Keratinocyte (primary cell): ENCODE measurements at regions not wholly inside any gene's neighbourhood (a gene's known extent, or its start where the extent isn't known, plus 50 kb on each side); places are given as distances from the start of the nearest gene placed in this dataset.

Source experiments
- DNase-seq: peaks from one replicate; pipeline ENCODE4 v3.0.0-alpha.2; 2011; ENCODE audit warnings: low read depth, missing footprints, low spot score
- FAIRE-seq: peaks from 2 replicates; lab custom pipeline; 2011; peaks lifted over from hg19 to GRCh38; lab: Jason Lieb, UNC
- H2AFZ ChIP-seq: 2 replicates; pipeline ENCODE4 v1.6.0; 2012; ENCODE audit warnings: low read length, control low read depth, inconsistent platforms; ENCODE audit not compliant: control insufficient read depth
- H3K27ac ChIP-seq: 2 replicates; pipeline ENCODE4 v1.5.1; 2011; ENCODE audit warnings: low read length; ENCODE audit not compliant: control insufficient read depth, insufficient read depth
- H3K27me3 ChIP-seq: 3 replicates; pipeline ENCODE4 v1.6.0; 2011; ENCODE audit warnings: low read length; ENCODE audit not compliant: control insufficient read depth, insufficient read depth; ENCODE audit errors: extremely low read depth
- H3K36me3 ChIP-seq, 2 experiments: 2 replicates in 1 of 2; 3 replicates in 1 of 2; pipeline ENCODE4 v1.5.1; 2011; ENCODE audit warnings: low read length in 2 of 2, mild to moderate bottlenecking in 1 of 2; ENCODE audit not compliant: control insufficient read depth in 2 of 2, insufficient read depth in 2 of 2; ENCODE audit errors: extremely low read depth in 1 of 2
- H3K4me1 ChIP-seq: 3 replicates; pipeline ENCODE4 v1.5.1; 2011; ENCODE audit warnings: low read length; ENCODE audit not compliant: control insufficient read depth, insufficient read depth; ENCODE audit errors: extremely low read depth
- H3K4me2 ChIP-seq: 3 replicates; pipeline ENCODE4 v1.6.0; 2011; ENCODE audit warnings: low read depth, low read length; ENCODE audit not compliant: control insufficient read depth, insufficient read depth; ENCODE audit errors: extremely low read depth
- H3K4me3 ChIP-seq, 3 experiments: fragments of 200-600 bp in 1 of 3; sonication (generic) in 1 of 3; 2 replicates in 2 of 3; 3 replicates in 1 of 3; pipeline ENCODE4 v1.5.1; 2011 to 2016; ENCODE audit warnings: low read length in 3 of 3, mild to moderate bottlenecking in 3 of 3, control low read depth in 2 of 3, inconsistent platforms in 1 of 3, low read depth in 1 of 3, mixed read lengths in 1 of 3, mixed run types in 1 of 3, moderate library complexity in 1 of 3; ENCODE audit not compliant: control insufficient read depth in 2 of 3, insufficient read depth in 2 of 3; ENCODE audit errors: extremely low read depth in 1 of 3
- H3K79me2 ChIP-seq: 2 replicates; pipeline ENCODE4 v1.6.0; 2012; ENCODE audit warnings: low read length; ENCODE audit not compliant: control insufficient read depth, insufficient read depth
- H3K9ac ChIP-seq: 3 replicates; pipeline ENCODE4 v1.6.0; 2011; ENCODE audit warnings: low read length; ENCODE audit not compliant: control insufficient read depth, insufficient read depth; ENCODE audit errors: extremely low read depth
- H3K9me1 ChIP-seq: 3 replicates; pipeline ENCODE4 v1.6.0; 2011; ENCODE audit warnings: low read length; ENCODE audit not compliant: control insufficient read depth, insufficient read depth; ENCODE audit errors: extremely low read depth
- H3K9me3 ChIP-seq: 2 replicates; pipeline ENCODE4 v1.5.1; 2012; ENCODE audit warnings: low read depth, low read length; ENCODE audit not compliant: control insufficient read depth
- H4K20me1 ChIP-seq: 3 replicates; pipeline ENCODE4 v1.6.0; 2011; ENCODE audit warnings: low read length; ENCODE audit not compliant: control insufficient read depth, insufficient read depth; ENCODE audit errors: extremely low read depth
- EZH2 ChIP-seq: IDR thresholded peaks from one replicate; pipeline ENCODE4 v1.6.1; 2012; ENCODE audit warnings: inconsistent platforms, mild to moderate bottlenecking, low read length, moderate library complexity
- dilution Hi-C: fragments of 300-500 bp; cut with MboI; formaldehyde crosslinking; loops from one replicate; pipeline ENCODE4 v1.7.0; 2020; ENCODE audit warnings: low sequenced_read_pairs; ENCODE audit not compliant: extremely low pct_ligation_motif_present
- TF ChIP-seq, protein P1 (sequence below), 3 experiments: IDR thresholded peaks in 1 of 3; conservative IDR thresholded peaks in 1 of 3; optimal IDR thresholded peaks in 1 of 3; 2 replicates in 2 of 3; 3 replicates in 1 of 3; pipeline versions ENCODE3 to v1.5.1; 2011; ENCODE audit warnings: low read length in 3 of 3, mild to moderate bottlenecking in 3 of 3, moderate library complexity in 2 of 3, control low read depth in 1 of 3, inconsistent platforms in 1 of 3; ENCODE audit not compliant: insufficient read depth in 2 of 3; ENCODE audit errors: extremely low read depth in 1 of 3

GRCh38 chr2:35873921-35874320 is 481.7 kb upstream of the CRIM1 start:
- Histone ChIP-seq H2AFZ (no peak overlapping the region), H3K36me3 (no peaks in the 10 kb centered on the region), H3K27me3 (no peaks in the 10 kb centered on the region), H3K4me3 (no peak overlapping the region), H3K9me3 (no peaks in the 10 kb centered on the region), H3K4me2 (no peak overlapping the region), H3K79me2 (no peaks in the 10 kb centered on the region), H3K9ac (no peak overlapping the region), H3K4me1 (no peaks in the 10 kb centered on the region), H3K27ac (no peak overlapping the region), H4K20me1 (no peaks in the 10 kb centered on the region), H3K9me1 (no peaks in the 10 kb centered on the region)
- FAIRE-seq = no peak
- no peak for DNase-seq
- TF ChIP-seq EZH2 = no peak
- TF ChIP-seq, protein P1, sequence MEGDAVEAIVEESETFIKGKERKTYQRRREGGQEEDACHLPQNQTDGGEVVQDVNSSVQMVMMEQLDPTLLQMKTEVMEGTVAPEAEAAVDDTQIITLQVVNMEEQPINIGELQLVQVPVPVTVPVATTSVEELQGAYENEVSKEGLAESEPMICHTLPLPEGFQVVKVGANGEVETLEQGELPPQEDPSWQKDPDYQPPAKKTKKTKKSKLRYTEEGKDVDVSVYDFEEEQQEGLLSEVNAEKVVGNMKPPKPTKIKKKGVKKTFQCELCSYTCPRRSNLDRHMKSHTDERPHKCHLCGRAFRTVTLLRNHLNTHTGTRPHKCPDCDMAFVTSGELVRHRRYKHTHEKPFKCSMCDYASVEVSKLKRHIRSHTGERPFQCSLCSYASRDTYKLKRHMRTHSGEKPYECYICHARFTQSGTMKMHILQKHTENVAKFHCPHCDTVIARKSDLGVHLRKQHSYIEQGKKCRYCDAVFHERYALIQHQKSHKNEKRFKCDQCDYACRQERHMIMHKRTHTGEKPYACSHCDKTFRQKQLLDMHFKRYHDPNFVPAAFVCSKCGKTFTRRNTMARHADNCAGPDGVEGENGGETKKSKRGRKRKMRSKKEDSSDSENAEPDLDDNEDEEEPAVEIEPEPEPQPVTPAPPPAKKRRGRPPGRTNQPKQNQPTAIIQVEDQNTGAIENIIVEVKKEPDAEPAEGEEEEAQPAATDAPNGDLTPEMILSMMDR (optimal IDR thresholded peaks at IDR 0.05 in 1 of 3, IDR thresholded peaks at IDR 0.05 in 1 of 3, conservative IDR thresholded peaks at IDR 0.05 in 1 of 3; ENCODE audit: extremely low read depth in 1 of 3, insufficient read depth in 2 of 3, low read length in 3 of 3) = no peak
- dilution Hi-C loops = no loop called here

GRCh38 chr2:35871672-35872071 is 483.9 kb upstream of the CRIM1 start:
- FAIRE-seq = no peak
- H3K4me1 ChIP-seq = no peaks in the 10 kb centered on the region
- H3K79me2 ChIP-seq = no peaks in the 10 kb centered on the region
- no peaks in the 10 kb centered on the region for H3K9me1 ChIP-seq
- no peak overlapping the region for H3K9ac ChIP-seq
- H3K4me2 ChIP-seq = no peak overlapping the region
- H3K27me3 ChIP-seq = no peaks in the 10 kb centered on the region
- no peak overlapping the region for H3K4me3 ChIP-seq
- dilution Hi-C loops = no loop called here
- TF ChIP-seq, protein P1 (optimal IDR thresholded peaks at IDR 0.05 in 1 of 3, IDR thresholded peaks at IDR 0.05 in 1 of 3, conservative IDR thresholded peaks at IDR 0.05 in 1 of 3; ENCODE audit: extremely low read depth in 1 of 3, insufficient read depth in 2 of 3, low read length in 3 of 3) = peak in 1 of 3 experiments; percentile 18
- TF ChIP-seq EZH2 = no peak
- H3K9me3 ChIP-seq = no peaks in the 10 kb centered on the region
- no peak overlapping the region for H3K27ac ChIP-seq
- no peaks in the 10 kb centered on the region for H4K20me1 ChIP-seq
- no peak for DNase-seq
- no peaks in the 10 kb centered on the region for H3K36me3 ChIP-seq
- H2AFZ ChIP-seq = no peak overlapping the region
